NCI-H526 treated with DMSO at 0.1 percent for 48 hours (cell line): ENCODE measurements at regions not wholly inside any gene's neighbourhood (a gene's known extent, or its start where the extent isn't known, plus 50 kb on each side); places are given as distances from the start of the nearest gene placed in this dataset.

Experiments
- DNase-seq: peaks from one replicate; lab custom pipeline; 2025; lab: John Stamatoyannopoulos, UW

GRCh38 chr6:145383428-145383827 lies 351.9 kb downstream of the EPM2A start:
- no peak for DNase-seq

- no peak for DNase-seq
Measured at GRCh38 chr6:145384503-145384902, 350.8 kb downstream of the EPM2A start.

- no peak for DNase-seq
Measured at GRCh38 chr6:145396499-145396898, 338.8 kb downstream of the EPM2A start.

- no peak for DNase-seq
Measured at GRCh38 chr6:145400508-145400907, 334.8 kb downstream of the EPM2A start.

- no peak for DNase-seq
Measured at GRCh38 chr6:145405006-145405551, 330.2 kb downstream of the EPM2A start.

GRCh38 chr6:145406783-145407182 lies 328.5 kb downstream of the EPM2A start:
- peak; percentile 37 for DNase-seq

GRCh38 chr6:145415616-145416015 lies 319.7 kb downstream of the EPM2A start:
- DNase-seq, result no peak

GRCh38 chr6:145420599-145420998 lies 314.7 kb downstream of the EPM2A start:
- DNase-seq, result no peak

- DNase-seq, result no peak
Measured at GRCh38 chr6:145423936-145424335, 311.4 kb downstream of the EPM2A start.

- no peak for DNase-seq
Measured at GRCh38 chr6:145427232-145427631, 308.1 kb downstream of the EPM2A start.

GRCh38 chr6:145428706-145429105 lies 306.6 kb downstream of the EPM2A start:
- no peak for DNase-seq

GRCh38 chr6:145442110-145442509 lies 293.2 kb downstream of the EPM2A start:
- DNase-seq, result no peak

GRCh38 chr6:145445674-145446073 lies 289.6 kb downstream of the EPM2A start:
- no peak for DNase-seq

- DNase-seq, result no peak
Measured at GRCh38 chr6:145451029-145451428, 284.3 kb downstream of the EPM2A start.

- DNase-seq, result no peak
Measured at GRCh38 chr6:145453376-145453775, 281.9 kb downstream of the EPM2A start.

GRCh38 chr6:145454006-145454405 lies 281.3 kb downstream of the EPM2A start:
- DNase-seq, result no peak

- DNase-seq, result no peak
Measured at GRCh38 chr6:145457556-145457955, 277.8 kb downstream of the EPM2A start.

- DNase-seq, result no peak
Measured at GRCh38 chr6:145468534-145468933, 266.8 kb downstream of the EPM2A start.

- DNase-seq, result no peak
Measured at GRCh38 chr6:145469021-145469420, 266.3 kb downstream of the EPM2A start.

- DNase-seq, result no peak
Measured at GRCh38 chr6:145475794-145476396, 259.4 kb downstream of the EPM2A start.

GRCh38 chr6:145480024-145480423 lies 255.3 kb downstream of the EPM2A start:
- DNase-seq, result no peak

GRCh38 chr6:145483191-145483996 lies 251.9 kb downstream of the EPM2A start:
- no peak for DNase-seq

GRCh38 chr6:145485288-145485687 lies 250.0 kb downstream of the EPM2A start:
- DNase-seq, result no peak
